ENCODE measurements at regions not wholly inside any gene's neighbourhood (a gene's known extent, or its start where the extent isn't known, plus 50 kb on each side); places are given as distances from the start of the nearest gene placed in this dataset.

DNA sequence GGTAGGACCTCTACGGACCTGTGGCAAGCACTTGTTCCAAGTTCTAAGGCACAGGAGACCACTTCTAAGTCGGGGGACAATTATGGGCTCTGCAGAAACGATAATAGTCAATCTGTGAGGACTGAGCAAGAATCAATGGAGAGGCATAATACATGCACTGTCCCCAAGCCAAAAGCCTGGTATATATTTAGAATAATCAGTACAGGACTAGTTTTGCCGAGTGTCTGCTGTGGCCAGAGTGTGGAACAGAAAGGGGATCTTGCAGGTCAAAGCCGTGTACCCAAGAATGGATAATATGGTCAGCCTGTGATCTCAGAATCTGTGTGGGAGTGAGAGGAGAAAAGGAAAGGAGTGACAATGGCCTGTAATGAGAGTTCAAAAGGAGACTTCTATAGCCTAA lies 80.2 kb upstream of the GNAO1 start:
- Histone ChIP-seq H3K4me1 (no peaks in the 10 kb centered on the region), H3K27me3 (replicated peaks in 1 of 7) (peaks cover 0 to 4% (median 0%) of the 10 kb centered on the region in 7 donors), H3K9me3 (no peaks in the 10 kb centered on the region), H3K36me3 (no peaks in the 10 kb centered on the region), H3K27ac (no peak overlapping the region), H3K4me3 (no peak overlapping the region)
- TF ChIP-seq POLR2AphosphoS5 (IDR thresholded peaks at IDR 0.05) (no peak), POLR2A (IDR thresholded peaks at IDR 0.05) (no peak)
- TF ChIP-seq, protein P1, sequence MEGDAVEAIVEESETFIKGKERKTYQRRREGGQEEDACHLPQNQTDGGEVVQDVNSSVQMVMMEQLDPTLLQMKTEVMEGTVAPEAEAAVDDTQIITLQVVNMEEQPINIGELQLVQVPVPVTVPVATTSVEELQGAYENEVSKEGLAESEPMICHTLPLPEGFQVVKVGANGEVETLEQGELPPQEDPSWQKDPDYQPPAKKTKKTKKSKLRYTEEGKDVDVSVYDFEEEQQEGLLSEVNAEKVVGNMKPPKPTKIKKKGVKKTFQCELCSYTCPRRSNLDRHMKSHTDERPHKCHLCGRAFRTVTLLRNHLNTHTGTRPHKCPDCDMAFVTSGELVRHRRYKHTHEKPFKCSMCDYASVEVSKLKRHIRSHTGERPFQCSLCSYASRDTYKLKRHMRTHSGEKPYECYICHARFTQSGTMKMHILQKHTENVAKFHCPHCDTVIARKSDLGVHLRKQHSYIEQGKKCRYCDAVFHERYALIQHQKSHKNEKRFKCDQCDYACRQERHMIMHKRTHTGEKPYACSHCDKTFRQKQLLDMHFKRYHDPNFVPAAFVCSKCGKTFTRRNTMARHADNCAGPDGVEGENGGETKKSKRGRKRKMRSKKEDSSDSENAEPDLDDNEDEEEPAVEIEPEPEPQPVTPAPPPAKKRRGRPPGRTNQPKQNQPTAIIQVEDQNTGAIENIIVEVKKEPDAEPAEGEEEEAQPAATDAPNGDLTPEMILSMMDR (IDR thresholded peaks at IDR 0.05 in 8 of 11, conservative IDR thresholded peaks at IDR 0.05 in 3 of 11), result no peak
- intact Hi-C loops (cut with DNase I; ENCODE audit: low total_unique reads), result no loop called here
- 66 to 82% (median 67%) methylated on average over 5 of the region's 5 CpGs for WGBS, 5 donors
- DNase-seq, result no peak

DNA sequence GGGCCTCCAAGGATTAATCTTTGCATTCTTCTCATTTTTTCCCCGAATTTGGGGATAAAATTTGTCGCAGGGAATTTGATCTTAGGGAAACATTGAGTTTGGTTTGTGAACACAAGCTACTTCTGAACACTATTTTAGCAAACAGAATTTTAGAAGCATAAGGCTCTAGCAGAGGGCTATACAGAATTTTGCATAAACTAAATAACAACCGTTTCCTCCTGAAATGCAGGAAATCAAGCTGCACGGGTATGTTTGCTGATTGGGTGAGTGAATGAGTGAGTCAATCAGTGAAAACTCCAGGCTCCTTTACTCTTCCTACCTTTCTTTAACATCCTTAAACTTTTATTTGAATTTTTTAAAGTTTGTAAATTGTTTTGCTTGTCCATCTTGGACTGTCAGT lies 81.3 kb upstream of the GNAO1 start:
- Histone ChIP-seq H3K36me3 (no peaks in the 10 kb centered on the region), H3K27ac (no peak overlapping the region), H3K9me3 (no peaks in the 10 kb centered on the region), H3K4me3 (no peak overlapping the region), H3K4me1 (no peaks in the 10 kb centered on the region), H3K27me3 (replicated peaks in 1 of 7) (peaks cover 0 to 4% (median 0%) of the 10 kb centered on the region in 7 donors)
- WGBS, 5 donors, result 55 to 65% (median 56%) methylated on average over 4 of the region's 4 CpGs
- intact Hi-C loops (cut with DNase I; ENCODE audit: low total_unique reads), result no loop called here
- no peak for DNase-seq
- TF ChIP-seq POLR2A (IDR thresholded peaks at IDR 0.05) (no peak), POLR2AphosphoS5 (IDR thresholded peaks at IDR 0.05) (no peak)
- TF ChIP-seq, protein P1 (IDR thresholded peaks at IDR 0.05 in 8 of 11, conservative IDR thresholded peaks at IDR 0.05 in 3 of 11), result no peak

DNA sequence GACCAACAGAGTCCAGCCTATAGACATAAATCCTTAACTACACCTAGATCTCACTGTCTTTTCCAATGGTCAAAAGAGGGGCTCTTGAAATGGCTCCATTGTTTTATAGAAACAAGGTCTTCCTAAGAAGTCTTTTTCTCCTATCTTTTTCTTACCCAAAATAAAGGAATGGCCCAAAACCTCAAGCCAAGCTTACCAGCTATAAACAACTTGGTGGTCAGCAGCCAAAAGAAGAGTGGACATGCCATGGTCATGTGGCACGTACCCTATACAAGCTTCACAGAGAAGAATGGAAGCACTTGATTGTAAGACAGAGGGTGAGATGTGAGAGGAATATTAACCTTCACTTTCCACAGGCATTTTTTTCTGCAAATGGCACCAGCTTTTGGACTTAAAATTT lies 82.1 kb upstream of the GNAO1 start:
- Histone ChIP-seq H3K9me3 (no peaks in the 10 kb centered on the region), H3K27ac (no peak overlapping the region), H3K36me3 (no peaks in the 10 kb centered on the region), H3K4me1 (no peaks in the 10 kb centered on the region), H3K4me3 (no peak overlapping the region), H3K27me3 (replicated peaks in 1 of 7) (peaks cover 0 to 4% (median 0%) of the 10 kb centered on the region in 7 donors)
- no peak for DNase-seq
- intact Hi-C loops (cut with DNase I; ENCODE audit: low total_unique reads), result no loop called here
- TF ChIP-seq, protein P1 (IDR thresholded peaks at IDR 0.05 in 8 of 11, conservative IDR thresholded peaks at IDR 0.05 in 3 of 11), result no peak
- TF ChIP-seq POLR2A (IDR thresholded peaks at IDR 0.05), result no peak
- TF ChIP-seq POLR2AphosphoS5 (IDR thresholded peaks at IDR 0.05), result no peak
- 82 to 100% (median 97%) methylated on average over 1 of the region's 1 CpG for WGBS, 5 donors

DNA sequence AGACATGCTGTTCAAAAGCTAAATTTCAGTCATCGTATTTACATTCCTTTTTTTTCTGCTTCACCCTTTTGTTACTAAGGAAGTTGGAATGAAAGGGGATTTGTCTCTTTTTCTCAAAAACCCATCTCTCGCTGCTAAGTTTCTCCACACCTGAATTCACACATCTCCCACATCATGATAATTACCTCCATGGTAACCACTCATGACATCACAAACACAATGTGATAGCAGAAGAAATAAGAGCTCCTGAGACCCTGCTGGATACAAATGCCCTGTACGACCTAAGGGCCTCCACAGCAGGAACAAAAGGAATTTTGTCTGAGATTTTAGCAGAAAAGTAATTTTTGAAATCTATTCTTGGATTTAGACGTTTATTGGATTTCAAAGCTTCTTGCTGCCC lies 82.6 kb upstream of the GNAO1 start:
- H3K4me1 ChIP-seq, result no peaks in the 10 kb centered on the region
- TF ChIP-seq, protein P1 (IDR thresholded peaks at IDR 0.05 in 8 of 11, conservative IDR thresholded peaks at IDR 0.05 in 3 of 11), result no peak
- no peak for TF ChIP-seq POLR2AphosphoS5 (IDR thresholded peaks at IDR 0.05)
- TF ChIP-seq POLR2A (IDR thresholded peaks at IDR 0.05), result no peak
- WGBS, 5 donors, result 57 to 71% (median 63%) methylated on average over 4 of the region's 4 CpGs
- no peaks in the 10 kb centered on the region for H3K9me3 ChIP-seq
- H3K27me3 ChIP-seq (replicated peaks in 1 of 7), result peaks cover 0 to 4% (median 0%) of the 10 kb centered on the region in 7 donors
- H3K36me3 ChIP-seq, result no peaks in the 10 kb centered on the region
- DNase-seq, result no peak
- no peak overlapping the region for H3K4me3 ChIP-seq
- no peak overlapping the region for H3K27ac ChIP-seq
- intact Hi-C loops (cut with DNase I; ENCODE audit: low total_unique reads), result no loop called here

All from spleen (tissue), 11 donors.